NAMALWA (cell line): ENCODE measurements at regions not wholly inside any gene's neighbourhood (a gene's known extent, or its start where the extent isn't known, plus 50 kb on each side); places are given as distances from the start of the nearest gene placed in this dataset.
A peak's percentile ranks its signal among the peaks of the same experiment; 100 is the strongest.

Experiments used
- DNase-seq: peaks from one replicate; pipeline ENCODE4 v3.0.0-alpha.2; 2015; ENCODE audit warnings: low spot score

DNA sequence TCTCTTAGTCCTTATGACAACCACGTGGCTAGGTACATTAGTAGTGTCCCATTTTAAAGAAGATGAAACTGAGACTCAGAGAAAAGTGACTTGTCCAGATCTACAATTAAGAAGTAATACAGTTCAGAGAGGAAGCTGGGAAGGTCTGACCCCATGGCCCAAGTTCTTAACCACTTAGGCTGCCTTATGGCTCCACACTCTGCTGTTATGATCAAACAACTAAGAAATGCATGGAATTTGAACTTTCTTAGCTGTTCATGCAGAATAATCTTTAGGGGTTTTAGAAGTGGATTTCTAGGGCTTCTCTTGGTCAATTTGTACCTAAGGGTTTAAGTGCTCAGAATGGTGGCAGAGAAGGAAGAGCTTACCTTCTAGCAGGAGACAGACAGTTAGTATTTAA is 128.0 kb upstream of the MSX2 start:
- no peak for DNase-seq

DNA sequence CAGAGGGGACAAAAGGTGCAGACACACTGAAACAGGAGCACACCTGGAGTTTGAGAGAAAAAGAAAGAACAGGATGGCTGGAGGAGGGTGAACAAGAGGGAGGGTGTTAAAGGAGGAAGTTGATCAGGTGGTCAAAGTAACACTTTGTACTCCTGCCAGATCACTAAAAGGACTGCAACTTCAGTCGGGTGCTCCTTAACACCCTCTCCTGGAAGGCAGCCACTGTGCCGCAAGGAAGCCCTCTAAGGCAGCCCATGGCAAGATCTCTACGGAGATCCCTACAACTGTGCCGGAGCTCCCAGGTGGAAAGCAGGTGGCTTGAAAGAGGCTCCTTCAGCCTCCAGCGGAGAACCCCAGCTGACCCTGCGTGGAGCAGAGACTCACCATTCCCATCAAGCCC is 124.4 kb upstream of the MSX2 start:
- DNase-seq, result no peak

DNA sequence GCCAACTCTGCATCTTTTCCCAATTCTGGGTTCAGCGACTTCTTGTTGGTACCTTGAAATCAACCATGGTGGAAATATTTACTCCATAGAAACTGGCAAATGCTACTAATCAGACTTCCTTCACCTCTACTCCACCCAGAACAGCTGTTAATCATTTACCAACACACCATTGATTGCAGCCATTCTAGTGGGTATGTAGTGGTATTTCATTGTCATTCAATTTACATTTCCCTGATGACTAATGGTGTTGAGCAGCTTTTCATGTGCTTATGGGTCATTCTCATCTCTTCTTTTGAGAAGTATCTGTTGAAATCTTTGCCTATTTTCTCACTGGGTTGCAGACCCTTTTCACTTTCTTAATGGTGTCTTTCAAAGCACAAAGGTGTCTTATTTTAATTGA is 122.4 kb upstream of the MSX2 start:
- no peak for DNase-seq

DNA sequence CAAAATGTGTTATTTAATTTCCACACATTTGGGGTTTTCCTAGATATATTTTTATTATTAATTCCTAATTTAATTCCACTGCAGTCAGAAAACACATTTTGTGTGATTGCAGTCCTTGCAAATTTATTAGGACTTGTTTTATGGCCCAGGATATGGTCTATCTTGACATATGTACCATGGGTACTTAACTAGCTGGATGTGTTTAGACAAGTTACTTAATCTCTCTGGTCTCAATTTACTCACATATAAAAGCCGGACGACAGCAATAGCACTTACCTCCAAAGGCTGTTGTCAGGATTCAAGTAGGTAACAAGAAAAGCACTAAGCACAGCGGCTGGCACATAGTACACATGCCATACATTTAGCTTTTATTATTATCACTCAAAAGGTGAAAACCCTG is 118.2 kb upstream of the MSX2 start:
- no peak for DNase-seq

DNA sequence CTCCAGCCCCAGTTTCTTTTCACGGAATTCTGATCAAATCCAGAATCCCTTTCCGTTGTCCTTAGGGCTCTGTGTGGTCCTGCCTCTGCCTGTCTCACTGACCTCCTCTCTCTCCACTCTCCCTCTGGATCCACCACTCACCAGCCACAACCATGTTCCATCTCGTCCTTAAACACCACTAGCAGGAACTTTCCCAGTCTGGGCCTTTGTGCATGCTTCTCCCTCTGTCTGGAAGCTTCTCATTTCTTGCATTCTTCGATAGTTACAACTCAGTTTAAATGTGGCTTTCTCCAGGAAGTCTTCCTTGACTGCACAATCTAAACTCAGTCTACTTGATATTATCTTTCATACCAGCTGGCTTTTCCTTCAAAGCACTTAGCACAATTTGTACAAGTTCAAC is 117.7 kb upstream of the MSX2 start:
- DNase-seq, result no peak

DNA sequence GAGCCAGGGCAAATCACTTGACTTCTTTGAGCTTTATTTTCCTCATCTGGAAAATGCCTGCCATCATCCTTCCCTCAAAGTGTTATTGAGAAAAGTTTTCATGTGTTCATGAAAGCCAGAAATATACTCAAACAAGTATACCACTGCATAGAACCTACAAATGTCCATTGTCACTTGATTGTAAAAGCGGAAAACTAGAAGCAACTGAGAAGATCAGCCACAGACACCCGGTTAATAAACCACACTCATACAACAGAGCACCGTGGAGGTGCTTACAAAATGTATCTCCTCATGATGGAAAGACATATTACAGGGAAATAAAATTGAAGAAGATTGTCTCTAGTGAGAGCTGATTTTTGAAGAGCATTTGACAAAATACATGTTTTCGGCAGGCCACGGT is 117.2 kb upstream of the MSX2 start:
- no peak for DNase-seq

DNA sequence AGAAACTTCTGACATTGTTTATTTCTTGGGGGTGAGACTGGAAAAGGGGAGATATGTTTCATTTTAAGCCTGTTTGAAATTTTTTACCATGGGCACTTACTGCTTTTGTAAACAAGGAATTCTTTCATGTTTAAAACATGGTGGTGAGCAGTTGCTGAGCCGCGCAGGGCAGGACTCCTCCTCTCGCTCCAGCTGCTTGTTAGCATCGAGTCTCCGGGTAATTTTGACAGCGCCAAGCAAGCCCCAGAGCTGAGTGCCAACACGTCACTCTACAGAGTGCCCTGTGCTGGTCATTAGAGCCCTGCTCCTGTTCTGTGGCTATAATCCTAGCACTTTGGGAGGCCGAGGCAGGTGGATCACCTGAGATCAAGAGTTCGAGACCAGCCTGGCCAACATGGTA is 116.5 kb upstream of the MSX2 start:
- DNase-seq, result no peak

DNA sequence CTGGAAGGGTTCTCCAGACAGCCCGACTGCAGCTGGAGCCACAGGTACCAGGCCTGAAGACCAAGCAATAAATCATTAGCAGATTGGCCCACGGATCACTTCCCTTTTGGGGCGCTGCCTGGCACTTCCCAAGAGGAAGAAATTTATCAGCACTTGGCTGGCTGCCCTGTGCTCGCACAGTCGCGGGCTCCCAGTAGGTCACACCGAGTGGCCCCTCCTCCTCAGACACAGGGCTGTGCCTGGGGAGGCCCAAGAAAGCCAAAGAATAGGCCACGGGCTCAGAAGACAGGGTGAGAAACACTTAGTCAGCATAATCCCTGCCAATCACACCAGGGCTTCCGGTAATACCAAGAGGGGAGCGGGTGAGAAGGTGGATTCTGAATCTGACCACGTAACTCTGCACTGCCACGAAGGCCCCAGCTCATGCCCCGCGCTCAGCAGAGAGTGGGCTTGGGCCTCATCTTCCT is 115.7 kb upstream of the MSX2 start:
- no peak for DNase-seq

DNA sequence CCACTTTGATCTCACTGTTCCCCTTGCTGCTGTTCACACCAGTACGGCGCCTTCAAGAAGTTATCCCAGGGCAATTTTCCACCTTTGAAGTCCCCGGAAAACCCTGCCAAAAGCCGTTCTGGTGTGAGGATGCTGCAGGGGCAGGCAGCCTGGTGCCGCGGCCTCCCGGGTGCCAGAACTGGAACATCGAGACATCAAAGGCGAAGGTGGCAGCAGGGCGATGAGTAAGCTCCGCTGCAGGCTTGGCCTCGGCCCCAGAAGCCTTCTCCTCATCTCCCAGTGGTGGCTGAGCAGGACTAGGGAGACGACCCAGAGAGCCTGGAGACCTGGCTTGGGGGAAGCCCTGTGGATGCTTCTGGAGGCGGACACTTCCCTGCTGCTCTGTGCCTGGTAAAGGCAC is 115.3 kb upstream of the MSX2 start:
- no peak for DNase-seq

DNA sequence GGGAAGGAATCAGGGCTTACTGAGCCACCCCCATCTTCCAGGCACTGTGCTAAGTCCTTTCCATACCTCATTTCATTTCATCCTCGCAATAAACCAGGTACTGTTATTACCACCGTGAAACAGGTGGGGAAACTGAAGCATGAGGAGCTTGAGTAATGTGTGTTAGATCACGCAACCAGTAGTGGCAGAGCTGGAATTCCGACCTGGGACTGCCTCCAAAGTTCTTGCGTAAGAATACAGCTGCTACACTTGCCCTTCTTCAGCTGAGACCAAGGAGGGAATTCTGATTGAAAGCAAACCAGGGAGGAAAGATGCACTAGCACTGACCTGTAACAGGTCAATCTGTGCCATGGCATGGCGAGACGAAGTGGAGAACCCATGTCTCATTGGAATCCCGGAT is 113.4 kb upstream of the MSX2 start:
- DNase-seq, result no peak

DNA sequence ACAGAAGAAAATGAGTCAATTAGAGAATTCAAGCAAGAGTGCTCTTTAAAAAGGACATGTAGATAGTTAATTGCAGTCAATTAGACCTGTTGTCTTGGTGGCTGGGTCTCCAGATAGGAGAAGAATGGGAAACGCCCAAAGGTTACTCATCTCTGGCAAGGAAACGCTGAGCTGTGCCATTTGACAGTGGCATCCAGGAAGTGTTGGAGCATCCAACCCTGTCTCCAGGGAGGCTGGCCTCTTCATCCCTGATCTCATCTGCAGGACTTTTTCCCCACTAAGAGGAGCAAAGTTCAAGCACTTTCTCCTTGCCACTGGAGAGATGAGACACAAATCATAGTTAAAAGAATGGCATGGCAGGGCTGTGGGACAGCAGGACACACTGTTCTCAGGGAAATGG is 111.7 kb upstream of the MSX2 start:
- DNase-seq, result no peak

DNA sequence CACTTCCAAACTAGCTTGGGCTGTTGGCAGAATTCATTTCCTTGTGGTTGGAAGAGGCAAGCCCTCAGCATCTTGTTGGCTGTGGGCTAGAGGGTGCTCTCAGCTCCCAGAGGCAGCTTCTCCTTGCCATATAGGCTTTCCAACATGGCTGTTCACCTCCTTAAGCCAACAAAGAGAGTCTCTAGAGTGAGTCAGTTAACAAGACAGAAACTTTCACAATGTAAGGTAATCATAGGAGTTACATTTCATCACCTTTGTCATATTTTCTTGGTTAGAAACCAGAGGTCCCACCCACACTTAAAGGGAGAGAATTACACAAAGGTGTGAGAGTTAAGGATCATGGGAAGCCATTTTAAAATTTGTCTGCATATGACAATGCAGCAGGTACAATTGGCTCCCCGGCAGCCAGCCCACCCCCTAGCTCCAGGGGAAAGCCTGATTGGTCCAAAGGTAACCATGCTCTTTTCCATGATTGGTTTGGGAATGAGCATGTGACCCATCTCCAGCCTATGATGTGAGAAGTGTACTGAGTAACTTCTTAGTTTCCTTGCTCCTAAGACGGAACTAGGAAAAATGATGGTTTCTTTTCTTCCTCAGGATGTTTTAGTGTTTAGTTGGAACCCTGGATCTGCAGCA is 109.8 kb upstream of the MSX2 start:
- peak; percentile 26 for DNase-seq

DNA sequence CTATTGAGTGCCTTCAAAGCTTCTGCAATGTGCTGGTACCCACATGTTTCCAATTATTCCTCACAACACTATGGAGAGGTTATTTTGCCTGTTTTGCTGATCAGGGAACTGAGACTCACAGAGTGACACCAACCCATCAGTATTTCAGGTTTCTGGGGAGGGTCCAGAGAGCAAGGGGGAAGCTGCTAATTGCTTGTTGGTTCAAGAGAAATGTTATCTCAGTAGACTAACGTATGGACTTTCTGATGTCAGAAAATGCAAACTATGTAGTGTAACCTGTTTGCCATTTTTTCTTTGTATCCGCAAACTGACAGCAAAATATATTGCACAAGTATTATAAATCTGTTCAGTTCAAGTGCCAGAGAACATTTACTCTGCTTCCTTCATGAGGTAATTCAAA is 108.3 kb upstream of the MSX2 start:
- no peak for DNase-seq

DNA sequence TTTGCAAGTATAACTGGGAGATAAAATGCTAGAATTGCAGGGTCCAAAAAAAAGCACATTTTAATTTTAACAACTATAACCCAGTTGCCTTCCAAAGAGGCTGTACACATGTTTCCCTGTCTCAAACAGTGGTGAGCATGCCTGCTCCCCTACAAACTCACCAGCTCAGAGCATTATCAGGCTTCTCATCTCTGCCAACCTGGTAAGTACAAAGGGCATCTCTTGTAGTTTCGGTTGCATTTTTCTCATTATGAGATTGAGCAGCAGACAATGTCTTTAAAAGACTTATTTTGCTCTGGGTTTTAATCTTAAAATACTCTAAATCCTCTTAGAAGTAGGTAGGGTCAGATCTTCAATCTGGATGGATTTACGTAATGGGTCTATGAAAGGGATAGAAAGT is 107.1 kb upstream of the MSX2 start:
- DNase-seq, result no peak

DNA sequence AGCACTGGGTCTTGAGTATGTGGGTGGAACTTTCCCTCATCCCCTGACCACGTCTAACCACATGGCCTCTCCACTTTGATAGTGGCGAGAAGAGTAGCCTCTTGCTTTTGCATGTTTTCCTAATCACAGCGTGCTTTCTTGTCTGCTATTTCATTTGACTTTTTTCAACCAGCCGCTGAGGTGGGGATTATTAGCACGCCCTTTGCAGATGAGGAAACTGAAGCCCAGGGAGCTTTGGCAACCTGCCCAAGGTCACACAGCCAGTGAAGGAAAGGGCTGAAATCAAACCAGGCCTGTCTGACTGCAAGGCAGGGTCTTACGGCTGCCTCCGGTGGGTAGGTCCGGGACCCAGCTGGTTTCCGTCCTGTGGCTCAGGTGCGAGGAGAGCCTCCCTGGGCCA is 106.5 kb upstream of the MSX2 start:
- no peak for DNase-seq

DNA sequence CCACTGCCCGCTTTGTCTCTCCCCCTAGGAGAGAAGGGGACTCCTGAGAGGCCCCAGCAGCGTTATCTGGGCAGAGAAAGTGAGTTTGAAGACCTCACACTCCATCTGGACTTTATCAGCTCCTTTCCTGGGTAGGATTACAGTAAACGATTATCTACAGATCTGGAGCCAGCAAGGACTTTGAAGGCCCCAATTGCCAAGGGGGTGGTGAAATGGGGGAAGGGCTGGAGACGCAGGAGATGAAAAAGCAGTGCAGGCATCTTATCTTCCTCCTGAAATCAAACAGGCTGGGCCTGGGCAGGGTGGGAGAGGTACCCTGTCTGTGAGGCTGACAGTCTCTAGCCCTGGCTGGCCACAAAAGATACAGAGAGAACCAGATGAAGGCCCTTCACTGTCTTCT is 105.8 kb upstream of the MSX2 start:
- DNase-seq, result no peak

DNA sequence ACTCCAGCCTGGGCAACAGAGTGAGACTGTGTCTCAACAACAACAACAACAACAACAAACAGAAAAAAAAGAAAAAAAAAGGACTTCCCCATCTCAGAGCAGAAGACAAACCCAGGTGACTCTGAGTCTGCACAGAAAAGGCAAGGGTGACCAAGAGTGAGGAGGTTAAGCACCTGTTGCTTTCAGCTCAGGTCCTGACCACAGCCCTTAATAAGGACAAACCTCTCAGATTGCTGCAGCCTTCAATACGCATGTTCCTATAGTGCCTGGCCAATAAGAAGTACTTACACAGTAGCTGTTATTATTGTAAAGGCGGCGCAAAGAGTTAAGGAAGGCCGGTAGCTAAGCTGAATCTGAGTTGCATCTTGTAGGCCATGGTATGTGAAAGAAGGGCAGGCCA is 102.3 kb upstream of the MSX2 start:
- no peak for DNase-seq

DNA sequence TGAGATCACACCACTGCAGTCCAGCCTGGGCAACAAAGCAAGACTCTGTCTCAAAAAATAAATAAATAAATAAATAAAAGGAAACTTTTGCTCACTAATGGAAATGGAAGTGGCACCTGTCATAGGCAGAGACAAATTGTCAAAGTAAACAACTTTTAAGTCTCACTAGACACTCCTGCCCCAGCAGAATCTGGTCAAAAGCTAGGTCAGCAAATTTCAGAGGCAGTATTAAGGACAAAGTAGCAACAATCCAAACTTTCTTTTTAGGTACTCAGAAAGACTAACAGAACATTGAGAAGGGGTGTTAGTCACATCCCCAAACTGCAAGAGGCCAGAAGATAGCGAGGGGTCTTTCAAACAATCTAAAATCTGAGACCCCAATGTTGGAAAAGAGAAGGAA is 101.4 kb upstream of the MSX2 start:
- no peak for DNase-seq

DNA sequence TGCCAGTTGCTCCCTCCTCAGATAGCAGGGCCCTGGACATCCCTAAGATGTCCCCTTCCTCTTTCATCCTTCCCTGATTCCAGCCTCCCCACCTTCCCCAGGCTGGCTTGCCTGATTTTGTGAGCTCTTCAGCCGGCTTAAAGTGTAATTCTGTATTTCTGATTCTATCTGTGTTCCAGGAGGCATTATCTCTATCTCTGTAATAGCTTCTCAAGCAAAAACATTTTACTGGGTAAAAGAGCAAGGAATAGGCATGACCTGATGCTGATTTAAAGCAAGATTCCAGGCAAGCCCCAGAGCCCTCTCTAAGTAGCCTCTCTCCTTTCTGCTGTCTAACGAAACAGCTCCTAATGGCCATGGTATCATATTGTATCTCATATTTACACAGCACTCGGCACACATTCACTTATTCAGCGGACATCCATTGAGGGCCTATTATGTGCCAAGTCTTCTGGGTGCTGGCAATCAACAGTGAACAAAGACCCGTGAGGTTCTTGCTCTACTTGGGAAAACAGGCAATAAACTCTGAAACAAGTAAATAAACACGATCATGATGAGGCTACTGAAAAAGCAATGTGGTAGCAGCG is 100.9 kb upstream of the MSX2 start:
- DNase-seq, result no peak

DNA sequence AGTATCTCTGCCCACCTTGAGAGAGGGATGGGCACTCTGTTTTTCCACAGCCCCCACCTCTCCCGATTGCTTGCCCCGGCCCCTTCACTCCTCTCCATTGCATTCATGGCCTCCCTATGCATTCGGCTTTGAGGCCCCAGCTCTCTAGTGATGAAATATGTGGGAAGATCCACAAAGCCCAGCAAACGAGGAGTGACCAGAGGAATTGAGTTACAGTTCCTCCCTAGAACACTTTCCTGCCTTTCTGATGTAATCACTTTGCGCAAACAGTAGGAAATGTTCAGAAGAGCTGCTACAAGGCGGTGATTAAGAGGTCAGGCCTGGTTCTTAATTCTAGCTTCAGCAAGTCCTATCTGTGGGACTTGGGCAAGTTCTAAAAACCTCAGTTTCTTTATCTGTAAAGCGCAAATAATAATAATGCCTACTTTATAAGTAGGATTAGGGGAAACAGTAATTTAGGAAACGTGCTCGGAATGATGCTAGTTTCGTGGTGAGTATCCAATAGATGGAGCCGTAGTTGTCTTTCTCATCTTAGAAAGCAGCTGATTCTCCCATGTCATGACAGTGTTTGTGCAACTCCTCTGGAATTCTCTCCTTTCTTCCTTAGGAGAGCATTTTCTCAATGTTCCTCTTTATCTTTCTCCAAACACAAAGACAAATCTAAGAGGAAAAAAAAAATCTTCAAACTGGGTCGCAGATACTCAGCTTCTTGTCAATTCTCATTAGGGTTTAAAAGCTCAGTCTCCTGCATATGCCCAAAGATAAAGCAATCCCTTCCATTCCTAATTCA is 99.5 kb upstream of the MSX2 start:
- no peak for DNase-seq

DNA sequence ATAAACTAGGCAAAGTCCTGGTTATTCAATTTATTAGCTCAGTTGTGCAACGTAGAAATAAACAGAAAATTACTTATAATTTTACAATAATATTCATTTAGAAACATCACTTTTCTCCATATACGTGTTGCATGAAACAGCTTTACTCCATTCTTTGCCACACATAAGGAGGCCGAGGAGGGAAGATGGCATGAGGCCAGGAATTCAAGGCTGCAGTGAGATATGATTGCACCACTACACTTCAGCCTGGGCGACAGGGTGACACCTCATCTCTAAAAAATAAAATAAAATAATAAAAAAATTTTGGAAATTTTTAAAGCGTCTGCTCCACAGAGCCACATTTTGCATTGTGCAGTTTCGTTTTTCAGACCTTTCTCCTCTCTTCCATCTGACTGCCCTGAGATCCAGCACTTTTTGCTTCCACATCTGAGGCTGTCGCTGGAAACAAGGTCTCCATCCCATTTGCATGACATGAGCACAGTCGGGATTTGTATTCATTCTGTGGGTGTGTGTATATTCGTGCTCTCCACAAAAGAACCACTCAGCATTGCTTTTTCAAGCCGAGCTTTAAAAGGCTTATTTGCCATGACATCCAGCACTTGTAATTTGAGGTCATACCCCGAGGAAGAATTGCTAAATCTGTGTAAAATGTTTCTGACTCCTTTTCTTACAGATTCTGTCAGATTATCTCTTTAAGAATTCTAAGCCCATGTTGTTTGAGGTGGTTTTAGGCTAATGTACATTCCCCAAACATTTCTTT is 98.6 kb upstream of the MSX2 start:
- no peak for DNase-seq

DNA sequence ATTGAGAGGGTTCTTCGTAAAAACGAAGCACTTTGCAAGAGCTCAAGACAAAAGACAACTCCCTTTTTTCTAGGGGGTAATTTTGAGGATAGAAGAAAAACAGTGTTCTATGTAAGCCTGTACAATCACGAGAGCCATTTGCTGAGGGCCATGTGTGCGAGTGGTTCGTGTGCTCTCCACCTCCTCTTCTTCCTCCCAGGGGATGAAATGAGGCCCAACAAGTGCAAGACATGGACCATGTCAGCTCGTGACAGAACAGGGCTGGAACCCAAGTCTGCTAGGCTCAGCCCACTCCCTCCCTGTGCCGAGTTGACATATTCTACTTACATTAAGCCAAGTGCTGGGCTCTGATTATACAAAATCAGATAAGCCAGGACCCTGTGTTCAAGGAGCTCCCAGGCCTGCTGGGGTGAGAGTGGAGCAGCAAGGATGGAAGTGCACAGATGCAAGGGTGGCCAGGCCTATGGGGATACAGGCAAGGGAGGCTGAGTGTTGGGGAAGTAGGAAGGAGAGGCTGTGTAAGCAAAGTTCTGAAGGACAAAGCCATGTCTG is 97.9 kb upstream of the MSX2 start:
- DNase-seq, result no peak

DNA sequence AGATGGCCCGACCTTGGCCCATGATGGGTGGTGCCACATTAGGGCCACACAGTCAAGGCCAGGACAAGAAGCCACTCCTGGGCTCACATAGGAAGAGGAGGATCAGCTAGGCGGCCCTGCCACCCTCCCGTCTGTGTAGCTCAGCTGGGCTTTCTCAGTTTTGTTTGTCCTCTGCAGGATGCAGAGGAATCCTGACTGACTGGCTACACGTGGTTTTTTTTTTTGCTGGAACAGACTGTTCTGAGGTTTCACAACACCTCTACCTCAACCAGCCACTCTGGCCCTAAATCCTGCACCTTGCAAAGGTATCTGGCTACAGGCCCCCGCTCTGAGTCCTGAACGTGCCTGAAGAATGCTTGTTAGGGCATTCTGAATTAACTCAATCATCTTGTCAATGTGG is 88.3 kb upstream of the MSX2 start:
- DNase-seq, result no peak
